ENCODE measurements at regions not wholly inside any gene's neighbourhood (a gene's known extent, or its start where the extent isn't known, plus 50 kb on each side); places are given as distances from the start of the nearest gene placed in this dataset.

DNA sequence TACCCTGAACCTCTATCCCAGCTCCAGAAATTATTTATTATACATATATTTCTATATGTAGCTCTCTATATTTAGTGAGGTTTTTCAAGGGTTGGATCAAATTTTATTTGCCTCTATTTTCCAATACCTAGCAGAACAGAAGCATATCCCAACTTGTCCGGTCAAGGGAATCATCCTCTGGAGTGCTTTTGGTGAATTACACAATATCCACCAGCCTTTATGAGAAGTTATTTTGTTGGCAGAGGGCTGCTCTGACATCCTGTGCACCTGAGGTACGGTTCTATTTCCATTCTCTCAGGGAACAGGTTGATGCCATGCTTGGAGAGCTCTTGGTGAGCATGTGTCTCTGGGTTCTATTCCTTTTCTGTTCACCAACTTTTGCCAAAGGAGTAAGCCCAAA, 1056.4 kb downstream of the GALC start:
- H3K4me3 ChIP-seq (ENCODE audit: insufficient read depth, low read depth, low read length): no peak overlapping the region
- peak overlapping the region; percentile 24; the same call in 1 of the 2 replicates for H3K14ac ChIP-seq (replicated peaks; ENCODE audit: low read depth, low read length)
- H3K23ac ChIP-seq (ENCODE audit: low read depth, low read length): no peak overlapping the region; the same call in 1 of the 2 replicates
- no peaks in the 10 kb centered on the region for H3K9me1 ChIP-seq (ENCODE audit: insufficient read depth, low read length)
- H3K9ac ChIP-seq (ENCODE audit: low read depth, low read length): no peak overlapping the region
- H3K79me1 ChIP-seq (ENCODE audit: low read depth in 1 of 2, low read length in 2 of 2): no peaks in the 10 kb centered on the region
- intact Hi-C loops (cut with micrococcal nuclease): no loop called here
- H3K4me2 ChIP-seq (ENCODE audit: low read depth, low read length): no peak overlapping the region
- in situ Hi-C loops (cut with MboI; ENCODE audit: low sequenced_read_pairs): no loop called here
- no peaks in the 10 kb centered on the region for H3K9me3 ChIP-seq (ENCODE audit: control insufficient read depth, insufficient read depth, low read length)
- no peak for DNase-seq
- no peak for TF ChIP-seq RCOR1 (IDR thresholded peaks at IDR 0.05; ENCODE audit: insufficient replicate concordance, low read length)
- no peak for TF ChIP-seq CHD1 (IDR thresholded peaks at IDR 0.05; ENCODE audit: low read depth, low read length)
- TF ChIP-seq MAZ (IDR thresholded peaks at IDR 0.05; ENCODE audit: borderline replicate concordance, low read depth, low read length): no peak
- no peak for TF ChIP-seq FOS (IDR thresholded peaks at IDR 0.05; ENCODE audit: low read depth, low read length)
- TF ChIP-seq, protein P1, sequence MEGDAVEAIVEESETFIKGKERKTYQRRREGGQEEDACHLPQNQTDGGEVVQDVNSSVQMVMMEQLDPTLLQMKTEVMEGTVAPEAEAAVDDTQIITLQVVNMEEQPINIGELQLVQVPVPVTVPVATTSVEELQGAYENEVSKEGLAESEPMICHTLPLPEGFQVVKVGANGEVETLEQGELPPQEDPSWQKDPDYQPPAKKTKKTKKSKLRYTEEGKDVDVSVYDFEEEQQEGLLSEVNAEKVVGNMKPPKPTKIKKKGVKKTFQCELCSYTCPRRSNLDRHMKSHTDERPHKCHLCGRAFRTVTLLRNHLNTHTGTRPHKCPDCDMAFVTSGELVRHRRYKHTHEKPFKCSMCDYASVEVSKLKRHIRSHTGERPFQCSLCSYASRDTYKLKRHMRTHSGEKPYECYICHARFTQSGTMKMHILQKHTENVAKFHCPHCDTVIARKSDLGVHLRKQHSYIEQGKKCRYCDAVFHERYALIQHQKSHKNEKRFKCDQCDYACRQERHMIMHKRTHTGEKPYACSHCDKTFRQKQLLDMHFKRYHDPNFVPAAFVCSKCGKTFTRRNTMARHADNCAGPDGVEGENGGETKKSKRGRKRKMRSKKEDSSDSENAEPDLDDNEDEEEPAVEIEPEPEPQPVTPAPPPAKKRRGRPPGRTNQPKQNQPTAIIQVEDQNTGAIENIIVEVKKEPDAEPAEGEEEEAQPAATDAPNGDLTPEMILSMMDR (conservative IDR thresholded peaks at IDR 0.05; ENCODE audit: low read depth, low read length): no peak
- no peak for TF ChIP-seq POLR2A (IDR thresholded peaks at IDR 0.05; ENCODE audit: low read depth, low read length)
- TF ChIP-seq, protein P2, sequence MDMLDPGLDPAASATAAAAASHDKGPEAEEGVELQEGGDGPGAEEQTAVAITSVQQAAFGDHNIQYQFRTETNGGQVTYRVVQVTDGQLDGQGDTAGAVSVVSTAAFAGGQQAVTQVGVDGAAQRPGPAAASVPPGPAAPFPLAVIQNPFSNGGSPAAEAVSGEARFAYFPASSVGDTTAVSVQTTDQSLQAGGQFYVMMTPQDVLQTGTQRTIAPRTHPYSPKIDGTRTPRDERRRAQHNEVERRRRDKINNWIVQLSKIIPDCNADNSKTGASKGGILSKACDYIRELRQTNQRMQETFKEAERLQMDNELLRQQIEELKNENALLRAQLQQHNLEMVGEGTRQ (IDR thresholded peaks at IDR 0.05; ENCODE audit: low read depth, low read length): no peak
- no peak overlapping the region; the same call in 1 of the 2 replicates for H2BK20ac ChIP-seq (ENCODE audit: low read depth, low read length)
- no peaks in the 10 kb centered on the region for H4K20me1 ChIP-seq (ENCODE audit: insufficient read depth, low read length)
- WGBS, 2 experiments (ENCODE audit: extremely low coverage in 2 of 2, insufficient read length in 1 of 2): no CpG with 5 or more reads among the region's 2 CpGs
- no peak overlapping the region for H2BK120ac ChIP-seq (ENCODE audit: low read depth, low read length)
- dilution Hi-C loops (cut with HindIII; ENCODE audit: low sequenced_read_pairs, unreplicated experiment): no loop called here
- no peaks in the 10 kb centered on the region for H3K27me3 ChIP-seq (ENCODE audit: control insufficient read depth, insufficient read depth, low read length)
- CTCF ChIA-PET: interaction anchor here (1.4 kb wide), 1 partner anchor 9 kb away, joined by 5 read pairs; no protein-coding TSS in a partner anchor
- H2AK9ac ChIP-seq (replicated peaks; ENCODE audit: low read depth, low read length, poor library complexity): no peak overlapping the region
- no peaks in the 10 kb centered on the region for H3K36me3 ChIP-seq (ENCODE audit: control insufficient read depth, insufficient read depth, low read length)
- POLR2A ChIA-PET (ENCODE audit: unreplicated experiment): no interaction called here
- H2BK15ac ChIP-seq (ENCODE audit: low read depth, low read length): no peak overlapping the region
- no peak overlapping the region for H3K27ac ChIP-seq (ENCODE audit: insufficient read depth, low read length)
- no peak overlapping the region for H4K5ac ChIP-seq (ENCODE audit: low read depth, low read length)
- no peak overlapping the region for H4K8ac ChIP-seq (ENCODE audit: low read depth in 2 of 2, low read length in 2 of 2)
- no TSS peak for BruUV-seq (replicated peaks)
- H2AFZ ChIP-seq (replicated peaks; ENCODE audit: low read length, poor library complexity): no peak overlapping the region
- no peak for ATAC-seq (ENCODE audit: low read depth)
- H3K56ac ChIP-seq (ENCODE audit: extremely low read depth, insufficient read depth, low read length): no peak overlapping the region
- H3K4ac ChIP-seq (ENCODE audit: low read depth, low read length): no peak overlapping the region
- no peak overlapping the region for H3K18ac ChIP-seq (ENCODE audit: low read depth, low read length)
- H2AK5ac ChIP-seq (ENCODE audit: low read depth, low read length): no peak overlapping the region
- H2BK5ac ChIP-seq (ENCODE audit: low read depth, low read length, poor library complexity, severe bottlenecking): no peak overlapping the region
- no peak overlapping the region; the same call in 1 of the 2 replicates for H4K91ac ChIP-seq (ENCODE audit: insufficient read depth, low read depth, low read length)
- peaks cover 2% of the 10 kb centered on the region; the same call in 1 of the 2 replicates for H3K4me1 ChIP-seq (ENCODE audit: control insufficient read depth, insufficient read depth, low read length)

All from IMR-90 (cell line).